HG03025 (cell line): ENCODE measurements at regions not wholly inside any gene's neighbourhood (a gene's known extent, or its start where the extent isn't known, plus 50 kb on each side); places are given as distances from the start of the nearest gene placed in this dataset.

Experiments
- ATAC-seq: cut with Tn5 transposase; IDR thresholded peaks from one replicate; pipeline ENCODE4 v1.9.1; 2021; ENCODE audit warnings: mild to moderate bottlenecking, moderate library complexity; ENCODE audit not compliant: unreplicated experiment, low FRiP score

DNA sequence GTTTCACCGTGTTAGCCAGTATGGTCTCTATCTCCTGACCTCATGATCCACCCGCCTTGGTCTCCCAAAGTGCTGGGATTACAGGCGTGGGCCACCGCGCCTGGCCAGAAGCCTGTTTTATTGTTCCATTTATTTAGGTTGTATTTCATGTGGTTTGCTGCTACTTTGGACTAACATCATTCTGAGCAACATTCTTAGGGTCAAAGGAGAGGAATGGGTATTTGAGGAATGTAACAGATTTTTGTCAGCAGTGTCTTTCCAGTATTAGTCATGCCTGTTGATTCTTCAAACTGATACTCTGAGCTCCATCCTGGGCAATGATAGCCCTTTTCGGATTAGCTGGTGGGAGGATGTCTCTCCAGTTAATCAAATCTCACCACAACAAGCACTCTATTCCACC, 213.0 kb upstream of the CITED2 start:
- ATAC-seq, result no peak

DNA sequence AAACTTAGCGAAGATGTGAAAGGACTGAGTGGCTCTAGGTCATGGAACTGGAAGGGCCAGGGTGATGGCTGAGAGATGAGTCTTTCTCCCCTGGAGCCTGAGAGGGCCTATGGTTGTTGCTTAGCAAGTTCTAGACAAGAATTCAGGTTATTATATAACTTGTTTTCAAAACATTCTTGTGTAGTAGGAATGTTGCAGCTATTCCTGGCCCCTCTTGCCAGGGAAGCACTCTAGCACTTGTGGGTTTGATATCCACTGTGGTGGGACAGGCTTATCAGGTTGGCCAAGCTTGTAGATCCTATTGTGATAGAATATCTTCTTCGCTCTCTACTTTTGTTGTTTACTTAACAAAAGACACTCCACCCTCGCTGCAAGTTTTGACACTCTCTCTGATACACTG, 211.8 kb upstream of the CITED2 start:
- ATAC-seq, result no peak

DNA sequence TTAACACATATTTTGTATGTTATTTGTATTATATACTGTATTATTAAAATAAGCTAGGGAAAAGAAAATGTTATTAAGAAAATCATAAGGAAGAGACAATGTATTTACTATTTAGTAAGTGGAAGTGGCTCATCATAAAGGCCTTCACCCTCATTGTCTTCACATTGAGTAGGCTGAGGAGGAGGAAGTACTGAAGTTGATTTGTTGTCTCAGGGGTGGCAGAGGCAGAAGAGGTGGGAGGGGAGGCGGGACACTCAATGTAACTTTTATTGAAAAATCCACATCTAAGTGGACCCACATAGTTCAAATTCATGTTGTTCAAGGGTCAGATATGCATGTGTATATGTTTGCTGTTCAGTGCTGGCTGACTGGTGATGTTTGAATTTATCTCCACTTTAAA, 210.2 kb upstream of the CITED2 start:
- ATAC-seq, result no peak

DNA sequence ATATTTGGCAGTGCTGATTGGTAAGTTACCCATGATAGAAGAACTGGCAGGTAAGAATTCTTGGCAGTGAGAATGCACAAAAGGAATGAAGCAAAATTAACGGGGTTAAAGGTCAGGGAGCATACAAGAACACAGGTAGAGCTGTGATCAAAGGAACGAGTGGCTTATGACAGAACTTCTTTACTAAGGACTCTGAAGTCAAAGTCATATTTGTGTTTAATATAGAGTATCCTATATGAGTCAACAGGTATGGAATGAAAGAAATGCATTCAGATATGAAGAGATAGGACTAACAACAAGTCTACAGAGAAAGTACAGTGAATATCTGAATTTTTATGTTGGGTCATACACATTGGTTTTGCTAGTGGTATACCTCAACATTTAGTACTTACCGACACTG, 209.0 kb upstream of the CITED2 start:
- no peak for ATAC-seq

DNA sequence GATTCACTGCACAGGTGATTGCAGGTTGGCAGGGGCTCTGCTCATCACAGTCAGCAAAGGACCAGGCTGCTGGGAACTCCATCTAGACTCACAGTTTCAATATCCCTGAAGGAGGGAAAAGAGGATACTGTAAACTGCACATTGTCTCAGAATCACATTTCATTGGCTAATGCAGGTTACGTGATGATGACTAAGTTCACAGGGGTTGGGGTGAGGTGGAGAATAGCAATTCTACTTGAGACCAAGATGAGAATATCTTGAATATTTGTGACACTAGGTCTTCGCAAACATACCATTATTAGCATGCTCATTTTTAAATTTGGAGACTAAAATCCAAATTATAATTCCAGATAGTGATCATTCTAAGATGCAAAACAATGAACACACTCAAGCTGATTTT, 208.5 kb upstream of the CITED2 start:
- ATAC-seq, result no peak

DNA sequence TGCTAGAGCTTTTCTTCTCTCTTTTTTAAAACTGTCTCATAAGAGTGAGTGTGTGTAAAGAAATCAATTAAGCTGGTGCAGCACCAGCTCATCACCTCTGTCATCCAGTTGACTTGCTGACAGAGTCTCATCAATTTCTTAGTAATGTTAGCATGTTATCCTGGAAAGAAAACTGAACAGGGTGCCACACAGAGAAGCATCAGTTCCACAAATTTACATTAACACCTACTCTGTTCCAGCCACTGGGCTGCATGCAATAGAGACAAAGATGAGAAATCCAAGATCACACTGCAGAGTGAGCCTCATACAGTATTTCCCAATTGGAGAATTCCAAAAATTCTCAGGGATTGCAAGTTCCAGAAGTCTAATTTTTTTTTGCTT, 207.0 kb upstream of the CITED2 start:
- ATAC-seq, result no peak

DNA sequence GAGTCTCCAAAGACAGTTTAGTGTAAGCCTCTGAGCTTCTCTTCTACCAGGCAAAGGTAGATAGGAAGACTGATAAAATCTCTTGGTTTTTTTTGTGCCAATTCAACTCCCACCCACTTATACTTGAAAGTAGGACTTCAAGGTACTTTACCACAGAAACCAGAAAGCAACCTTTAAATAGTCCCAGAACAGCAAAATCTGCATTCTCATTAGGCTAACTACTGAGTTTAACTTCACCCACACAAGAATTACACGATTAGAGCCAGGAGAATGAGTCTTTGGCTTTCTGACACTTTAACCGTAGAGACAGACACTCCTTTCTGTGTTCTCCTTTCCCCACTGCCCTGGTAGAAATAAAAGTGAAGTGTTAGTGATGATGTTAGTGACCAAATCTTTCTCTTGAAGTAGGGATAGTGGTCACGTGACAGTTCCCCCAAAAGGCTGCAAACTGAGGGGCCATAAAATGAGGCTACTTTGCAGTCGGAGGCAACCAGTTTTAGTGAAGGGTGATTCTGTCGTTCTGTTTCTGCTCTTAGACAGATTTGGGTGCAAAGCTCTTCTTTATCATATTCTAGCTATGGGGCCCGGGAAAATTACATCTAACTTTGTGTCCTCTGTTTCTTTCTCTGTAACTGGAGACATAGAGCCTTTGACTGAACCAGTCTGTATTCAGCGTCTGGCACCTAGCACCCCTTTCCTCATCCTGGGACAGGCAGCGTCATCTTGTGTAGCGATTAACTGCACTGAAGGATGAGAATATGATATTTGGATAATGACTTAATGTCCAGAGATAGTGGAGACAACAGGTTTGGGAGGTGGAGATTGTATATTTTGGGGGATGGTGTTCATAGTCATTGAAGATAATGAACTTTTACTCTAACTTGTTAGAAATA, 206.4 kb upstream of the CITED2 start:
- peak; percentile 97 for ATAC-seq

DNA sequence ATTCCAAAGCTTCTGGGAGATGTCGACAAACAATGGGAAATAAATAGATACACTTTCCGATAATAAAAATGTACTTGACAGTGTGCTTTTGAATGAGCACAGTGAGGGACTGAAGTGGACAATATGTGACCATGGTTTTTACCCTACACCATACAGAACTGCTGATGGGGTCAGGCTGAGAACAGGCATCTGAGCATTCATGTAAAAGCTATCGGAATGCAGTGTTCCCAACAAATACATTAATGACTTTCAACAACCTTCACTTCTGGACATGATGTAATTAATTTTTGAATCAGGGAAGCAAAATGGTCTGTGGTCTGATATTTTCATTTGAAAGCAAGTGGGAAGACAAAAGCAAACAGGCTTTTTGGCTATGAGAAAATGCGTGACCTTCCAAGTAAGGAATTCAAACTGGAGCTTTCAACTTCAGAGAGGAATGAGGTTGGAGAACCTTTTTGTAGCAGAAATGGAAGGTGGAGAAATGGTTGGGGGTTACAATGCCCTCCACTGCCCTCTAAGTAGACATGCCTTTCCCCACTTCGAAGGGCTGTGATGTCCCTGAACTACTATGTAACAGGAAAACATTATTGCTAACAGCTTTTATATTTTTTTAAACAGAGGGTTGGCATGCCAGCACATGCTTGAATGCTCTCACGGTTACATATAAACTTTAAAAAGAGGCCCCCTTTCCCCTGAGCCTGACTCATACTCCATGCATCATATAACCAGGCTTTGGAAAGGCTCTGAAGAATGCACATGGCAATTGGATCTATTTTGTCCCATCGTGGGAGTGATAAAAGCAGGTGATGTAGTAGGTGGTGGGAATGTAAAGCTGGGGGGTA, 203.5 kb upstream of the CITED2 start:
- ATAC-seq, result no peak

DNA sequence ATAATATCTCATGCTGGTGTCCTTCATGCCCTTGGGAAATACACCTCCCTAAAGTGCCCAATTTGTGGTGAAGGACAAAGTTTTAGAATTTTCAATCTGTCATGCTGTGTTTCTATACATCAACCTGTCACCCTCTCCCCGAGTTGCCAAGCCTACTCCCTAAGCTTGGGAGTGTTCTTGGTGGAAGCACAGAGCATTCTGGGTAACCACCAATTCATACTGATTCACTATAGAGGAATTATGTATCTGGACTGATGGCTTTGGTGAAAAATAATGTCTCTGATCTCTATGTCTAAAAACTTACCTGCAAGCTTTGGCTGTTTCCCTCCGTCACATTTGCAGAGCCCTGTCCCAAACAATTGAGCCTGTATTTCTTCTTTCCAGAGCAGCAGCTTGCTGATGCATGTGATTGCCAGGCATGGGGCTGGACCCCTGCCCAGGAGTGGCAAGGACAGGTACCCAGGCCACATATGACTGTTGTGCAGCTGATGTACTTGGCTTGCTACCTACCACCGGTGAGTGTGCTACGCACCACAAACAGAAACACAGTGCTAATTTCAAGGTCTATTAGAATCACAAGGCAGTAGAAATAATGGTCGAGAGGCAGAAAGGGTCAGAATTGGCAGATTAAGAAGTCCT, 202.8 kb upstream of the CITED2 start:
- no peak for ATAC-seq

DNA sequence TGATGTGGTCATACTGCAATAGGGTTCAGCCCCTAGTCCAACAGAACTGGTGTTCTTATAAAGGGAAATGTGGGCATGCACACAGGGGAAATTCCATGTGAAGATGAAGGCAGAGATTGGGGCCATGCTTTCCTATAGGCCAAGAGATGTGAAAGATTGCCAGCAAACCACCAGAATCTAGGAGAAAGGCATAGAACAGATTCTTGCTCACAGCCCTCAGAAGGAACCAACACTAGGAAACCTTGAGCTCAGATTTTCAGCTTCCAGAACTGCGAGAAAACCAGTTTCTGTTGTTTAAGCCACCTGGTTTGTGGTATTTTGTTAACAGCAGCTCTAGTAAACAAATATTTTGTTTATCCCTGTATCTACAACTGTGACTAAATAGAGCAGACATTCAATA, 197.6 kb upstream of the CITED2 start:
- no peak for ATAC-seq

DNA sequence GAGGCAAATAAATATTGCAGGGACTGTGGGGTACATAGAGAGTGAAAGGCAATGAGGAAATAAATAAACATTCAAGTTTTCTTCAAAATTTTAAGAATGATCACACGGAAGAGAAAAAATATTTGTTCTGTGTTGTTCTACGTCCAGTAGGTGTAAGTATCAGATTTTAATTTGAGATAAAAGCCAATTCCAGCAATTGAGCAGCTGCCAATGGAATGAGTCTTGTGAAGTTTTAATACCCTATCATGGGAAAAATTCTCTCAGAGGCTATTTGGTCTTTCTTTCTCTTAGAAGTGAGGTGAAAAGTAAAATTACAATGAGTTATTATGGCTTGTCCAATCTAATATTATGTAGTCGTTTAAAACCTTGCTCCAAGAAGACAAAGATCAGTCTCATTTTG, 195.7 kb upstream of the CITED2 start:
- ATAC-seq, result no peak

DNA sequence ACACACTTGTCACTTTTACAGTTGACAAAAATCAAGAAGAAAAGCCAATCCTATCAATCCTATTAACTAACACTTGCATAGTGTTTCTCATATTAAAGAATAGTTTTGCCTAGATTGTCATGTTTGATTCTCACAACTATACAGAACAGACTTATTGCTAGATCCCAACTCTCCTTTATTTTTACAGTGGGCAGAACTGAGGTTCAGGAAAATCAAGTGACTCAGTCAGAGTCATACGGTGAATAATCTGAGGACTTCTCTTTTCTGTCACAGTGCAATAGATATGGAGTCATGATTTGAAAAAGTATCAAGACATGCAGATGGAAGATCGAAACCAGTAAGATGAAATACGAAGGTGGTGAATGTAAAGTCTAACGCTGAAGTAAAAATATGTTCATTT, 195.1 kb upstream of the CITED2 start:
- ATAC-seq, result no peak

DNA sequence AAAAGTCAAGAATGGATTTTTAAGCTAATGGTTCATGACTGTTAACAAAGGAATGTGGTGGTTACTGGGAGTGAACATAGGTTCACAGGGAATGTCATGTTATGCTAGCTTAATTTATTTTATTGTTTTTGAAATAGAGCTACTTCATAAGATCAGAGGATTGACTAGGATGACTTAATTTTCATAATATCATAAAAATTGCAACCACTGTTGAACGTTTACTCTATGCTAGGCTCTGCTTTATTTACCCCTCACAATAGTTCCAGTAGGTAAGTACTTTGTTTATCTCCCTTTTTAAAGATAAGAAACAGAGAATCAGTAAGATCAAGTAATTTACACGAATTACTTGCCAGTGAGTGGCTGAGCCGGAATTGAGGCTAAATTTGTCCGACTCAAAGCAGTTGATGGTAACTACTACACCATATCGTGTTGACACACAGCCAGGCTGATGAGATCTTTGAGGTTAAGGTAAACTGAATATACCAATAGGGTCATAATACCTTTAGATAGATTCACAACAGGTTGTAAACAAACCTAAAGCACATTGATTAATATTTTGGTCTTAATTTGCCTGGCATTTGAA, 194.6 kb upstream of the CITED2 start:
- no peak for ATAC-seq

DNA sequence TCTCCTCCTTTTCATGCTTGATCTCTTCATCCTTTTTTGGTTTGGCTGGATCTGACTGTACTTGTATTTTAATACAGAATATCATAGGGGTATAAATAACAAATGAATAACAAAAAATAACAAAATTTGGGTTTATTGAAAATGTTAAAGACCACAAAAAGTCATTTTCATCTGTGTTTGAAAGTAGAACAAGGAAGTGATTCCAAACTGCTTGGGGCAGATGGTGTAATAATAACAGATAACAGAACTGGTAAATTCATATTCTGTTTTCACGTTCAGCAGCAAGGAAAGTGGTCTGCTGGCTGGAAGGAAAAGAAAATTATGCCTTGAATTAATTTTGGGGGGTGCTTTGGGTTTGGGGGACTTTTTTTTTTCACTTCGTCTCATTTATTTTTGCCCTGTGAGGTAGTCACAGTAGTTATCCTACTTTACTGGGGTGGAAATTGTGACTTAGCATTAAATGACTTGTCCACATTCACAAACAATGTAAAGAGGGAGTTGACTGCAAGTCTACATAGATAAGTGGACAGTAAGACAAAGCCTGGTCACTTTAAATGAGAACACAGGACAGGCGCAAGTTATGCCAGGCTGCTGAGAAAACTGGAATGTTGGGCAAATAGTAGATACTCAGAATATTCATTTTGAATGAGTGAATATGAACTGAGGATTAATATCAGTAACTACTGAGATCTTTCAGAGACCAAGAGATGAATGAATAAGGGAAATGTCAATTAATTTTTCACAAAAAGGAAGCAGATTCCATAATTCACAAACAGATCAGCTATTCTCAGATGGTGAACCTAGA, 193.9 kb upstream of the CITED2 start:
- ATAC-seq, result no peak

DNA sequence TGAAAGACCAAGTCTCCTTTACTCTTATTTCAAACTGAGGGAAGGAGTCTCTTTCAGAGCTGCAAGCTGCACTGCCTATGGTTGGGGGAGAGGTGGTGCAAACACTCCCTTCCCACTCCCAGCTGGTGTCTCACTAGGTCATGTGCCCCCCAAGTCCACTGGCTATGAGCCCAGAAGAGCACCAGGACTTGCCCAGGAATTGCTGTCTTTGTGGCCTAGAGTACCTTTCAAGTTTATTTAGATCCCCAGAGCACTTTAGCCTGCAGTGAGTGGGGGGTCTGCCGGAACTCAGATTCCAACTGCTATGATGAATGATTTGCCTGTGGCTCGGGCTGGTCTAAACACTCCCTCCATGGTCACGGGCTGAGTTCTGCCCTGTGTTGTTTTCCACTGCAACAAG, 192.6 kb upstream of the CITED2 start:
- no peak for ATAC-seq

DNA sequence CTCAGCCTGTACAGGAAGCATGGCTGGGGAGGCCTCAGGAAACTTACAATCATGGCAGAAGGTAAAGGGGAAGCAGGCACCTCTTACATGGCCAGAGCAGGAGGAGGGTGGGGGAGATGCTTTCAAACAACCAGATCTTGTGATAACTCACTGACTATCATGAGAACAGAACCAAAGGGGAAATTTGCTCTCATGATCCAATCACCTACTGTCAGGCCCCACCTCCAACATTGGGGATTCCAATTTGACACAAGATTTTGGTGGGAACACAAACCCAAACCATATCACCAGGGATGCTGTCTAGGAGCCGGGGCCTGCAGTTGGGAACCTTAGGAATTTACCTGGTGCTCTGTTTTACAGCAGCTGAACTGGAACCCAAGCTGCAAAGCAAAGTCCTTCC, 191.1 kb upstream of the CITED2 start:
- no peak for ATAC-seq

DNA sequence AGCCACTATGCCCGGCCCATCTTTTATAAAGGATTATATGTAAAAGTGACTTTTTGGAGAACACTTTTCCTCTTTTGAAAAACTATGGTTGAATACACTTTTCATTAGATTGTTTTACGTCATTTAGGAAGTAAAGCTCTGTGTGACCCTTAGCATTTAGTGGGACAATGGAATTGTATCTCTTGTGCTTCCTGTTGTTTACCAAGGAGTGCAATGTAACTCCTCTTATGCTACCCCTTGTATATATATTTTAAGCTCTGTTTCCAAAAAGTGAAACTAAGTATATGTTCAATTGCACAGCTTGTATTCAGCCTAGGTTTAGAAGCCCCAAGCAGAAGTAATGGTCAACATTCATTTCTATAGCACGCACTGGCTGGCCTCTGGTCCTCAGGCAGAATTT, 183.1 kb upstream of the CITED2 start:
- ATAC-seq, result no peak

DNA sequence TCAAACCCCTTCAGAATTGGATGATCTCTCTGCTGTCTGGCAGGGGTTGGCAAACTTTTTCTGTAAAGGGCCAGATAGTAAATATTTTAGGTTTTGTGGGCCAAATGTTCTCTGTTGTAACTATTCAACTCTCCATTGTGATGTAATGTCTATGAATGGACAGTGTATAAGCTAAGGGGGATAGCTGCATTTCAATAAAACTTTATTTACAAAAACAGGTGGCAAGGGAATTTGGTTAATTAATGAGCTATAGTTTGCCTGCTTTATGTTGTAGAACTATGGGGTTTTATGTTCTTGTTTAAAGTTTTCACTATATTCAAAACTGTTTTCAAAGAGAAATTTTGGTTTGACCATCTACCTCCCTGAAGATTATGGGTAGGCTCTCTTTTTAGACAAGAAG, 182.1 kb upstream of the CITED2 start:
- ATAC-seq, result no peak

DNA sequence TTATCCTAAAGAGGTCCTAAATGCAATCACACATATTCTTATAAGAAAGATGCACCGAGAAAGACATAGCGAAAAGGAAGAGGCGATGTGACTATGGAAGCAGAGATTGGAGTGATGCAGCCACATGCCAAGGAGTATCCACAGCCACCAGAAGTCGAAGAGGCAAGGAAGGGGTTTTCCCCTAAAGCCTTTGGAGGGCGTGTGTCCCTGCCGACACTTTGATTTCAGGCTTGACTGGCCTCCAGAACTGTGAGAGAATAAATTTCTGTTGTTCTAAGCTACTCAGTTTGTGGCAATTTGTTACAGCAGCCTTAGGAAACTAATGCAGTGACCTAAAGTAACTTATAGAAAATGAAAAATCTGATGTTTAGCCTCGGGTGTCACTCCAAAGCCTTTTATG, 179.5 kb upstream of the CITED2 start:
- ATAC-seq, result no peak

DNA sequence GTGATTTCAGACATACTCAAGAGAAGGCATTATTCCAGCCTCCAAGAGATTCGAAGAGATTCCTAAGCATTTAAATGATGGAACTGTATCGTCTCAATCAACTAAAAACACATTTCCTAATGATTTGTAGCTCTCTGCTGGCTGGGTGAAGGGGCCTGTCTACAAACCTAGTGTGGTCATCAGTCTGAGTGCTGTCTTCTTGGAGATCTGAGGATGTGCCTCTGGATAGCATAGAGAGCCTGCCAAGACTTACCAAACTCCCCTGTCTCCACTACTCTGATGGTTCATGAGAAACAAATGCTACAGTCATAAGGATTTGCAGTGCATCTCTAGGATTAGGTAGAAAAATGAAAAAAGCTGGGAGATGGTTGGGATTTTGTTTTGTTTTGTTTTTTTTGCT, 176.9 kb upstream of the CITED2 start:
- no peak for ATAC-seq
